HG02938 (cell line): ENCODE measurements at regions not wholly inside any gene's neighbourhood (a gene's known extent, or its start where the extent isn't known, plus 50 kb on each side); places are given as distances from the start of the nearest gene placed in this dataset.

Experiments
- ATAC-seq: cut with Tn5 transposase; IDR thresholded peaks from one replicate; pipeline ENCODE4 v1.9.1; 2021; ENCODE audit warnings: mild to moderate bottlenecking, moderate library complexity; ENCODE audit not compliant: unreplicated experiment

DNA sequence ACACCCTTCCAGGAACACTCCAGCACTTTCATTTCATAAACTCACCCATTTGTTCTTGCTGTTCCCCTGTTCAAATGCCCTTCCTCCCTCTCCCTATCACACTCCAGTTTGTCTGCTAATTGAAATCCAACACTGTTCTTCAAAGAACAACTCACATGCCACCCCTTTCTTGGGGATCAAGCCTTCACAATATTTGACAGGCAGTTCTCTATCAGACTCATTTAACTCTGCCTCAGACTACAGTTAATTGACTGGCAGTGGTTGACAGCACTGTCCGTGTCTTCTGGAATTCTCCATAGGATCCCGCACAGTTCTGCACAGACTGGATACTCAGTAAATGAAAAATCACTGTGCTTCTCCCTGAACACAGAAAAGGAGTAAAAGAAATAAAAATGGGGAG is 87.8 kb downstream of the PMP22 start:
- ATAC-seq = no peak

DNA sequence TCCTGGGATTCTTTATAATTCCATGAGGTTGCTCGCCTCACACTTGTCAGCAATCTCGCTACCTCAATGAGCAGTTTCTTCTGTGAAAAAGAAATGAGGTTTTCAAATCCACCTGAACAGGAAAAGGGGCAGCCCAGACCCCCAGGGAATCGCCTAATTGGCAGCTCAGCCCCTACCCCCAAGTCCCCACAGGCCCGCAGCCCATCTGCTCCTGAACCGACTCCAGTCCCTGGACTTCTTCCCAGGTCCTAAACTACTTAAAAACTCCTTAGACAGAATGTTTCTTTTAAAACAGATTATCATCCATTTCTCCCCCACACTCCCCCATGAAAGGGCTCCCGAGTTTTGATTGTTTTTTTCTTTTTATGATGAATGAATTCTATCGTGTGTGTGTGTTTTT is 89.8 kb downstream of the PMP22 start:
- ATAC-seq = no peak

- ATAC-seq = no peak
These were observed 93.7 kb downstream of the PMP22 start for GRCh38 chr17:15171167-15172047.

DNA sequence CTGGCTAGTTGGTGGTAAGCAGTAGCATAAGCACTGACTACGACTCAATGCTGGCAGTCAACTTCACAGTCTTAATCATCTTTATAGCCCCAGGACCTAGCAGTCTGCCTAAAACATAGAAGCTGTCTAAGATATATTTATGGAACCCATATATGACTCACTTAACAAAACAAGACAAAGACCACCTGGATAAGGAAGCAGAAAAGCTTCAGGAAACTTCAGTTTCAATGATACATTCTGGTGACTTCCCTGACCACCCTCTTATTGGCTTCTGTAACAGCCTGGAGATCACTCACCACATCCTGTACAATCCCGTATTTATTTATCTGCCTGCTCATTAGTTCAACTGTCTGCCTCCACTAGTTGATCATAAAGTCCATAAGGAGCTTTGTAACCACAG is 95.5 kb downstream of the PMP22 start:
- ATAC-seq = no peak

DNA sequence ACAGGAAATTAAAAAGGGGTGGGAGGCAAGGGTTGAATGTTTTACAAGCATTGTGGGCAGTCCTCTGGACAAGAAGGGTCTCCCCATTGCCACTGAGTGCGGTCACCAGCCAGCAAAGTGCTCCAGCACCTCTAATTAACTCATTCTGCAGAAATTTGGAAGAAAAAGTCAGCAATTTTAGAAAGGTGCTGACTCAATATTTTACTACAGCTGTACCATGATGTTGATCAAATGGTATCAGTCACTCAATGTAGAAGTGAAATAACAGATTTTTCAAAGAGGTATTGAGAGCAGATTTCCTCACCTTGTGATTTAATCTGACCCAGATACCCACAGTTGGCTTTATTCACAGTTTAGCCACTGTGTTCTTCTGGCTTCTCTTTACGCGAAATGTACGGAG is 96.7 kb downstream of the PMP22 start:
- ATAC-seq = no peak

GRCh38 chr17:15161395-15161794 is 103.7 kb downstream of the PMP22 start:
- ATAC-seq = no peak

GRCh38 chr17:15157051-15157450 is 108.1 kb downstream of the PMP22 start:
- no peak for ATAC-seq

DNA sequence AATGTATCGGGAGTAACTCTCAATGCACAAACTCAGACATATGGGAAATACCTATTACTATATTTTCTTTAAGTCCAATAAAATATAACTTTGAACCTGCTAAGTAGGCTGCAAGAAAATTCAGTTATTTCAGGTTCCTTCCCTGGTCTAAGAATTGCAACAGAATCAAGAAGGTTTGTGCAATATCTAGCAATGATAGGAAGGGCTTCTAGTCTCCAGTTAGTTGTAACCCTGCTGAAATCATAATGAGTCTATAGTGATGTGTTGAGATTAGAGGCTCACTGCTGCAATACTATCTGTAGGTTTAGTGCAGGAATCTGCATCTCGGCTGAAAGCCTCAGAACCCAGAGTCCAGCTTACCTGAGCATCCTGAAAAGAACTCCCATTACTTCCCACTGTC is 110.5 kb downstream of the PMP22 start:
- no peak for ATAC-seq

- ATAC-seq = no peak
These were observed 119.5 kb downstream of the PMP22 start for GRCh38 chr17:15145621-15146020.

GRCh38 chr17:15143524-15143923 is 121.6 kb downstream of the PMP22 start:
- no peak for ATAC-seq

DNA sequence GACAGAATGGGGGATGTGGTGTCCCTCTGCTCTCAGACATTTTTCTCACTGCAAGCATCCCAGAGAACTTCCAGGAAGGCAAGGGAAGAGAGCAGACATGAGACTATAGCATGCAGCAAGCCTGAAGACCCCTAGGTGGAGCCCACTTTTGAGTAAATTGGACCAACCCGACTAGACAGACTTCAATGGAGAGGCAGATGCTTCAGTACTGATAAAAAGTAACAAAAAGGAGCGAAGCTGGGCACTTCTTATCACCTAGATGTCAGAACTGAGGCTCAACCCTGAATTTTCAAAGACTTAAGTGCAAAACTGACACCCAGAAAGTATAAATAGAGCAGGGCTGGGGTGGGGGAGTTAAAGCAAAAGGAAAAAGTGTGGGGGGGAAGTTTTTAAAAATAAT is 130.8 kb downstream of the PMP22 start:
- ATAC-seq = no peak

- no peak for ATAC-seq
These were observed 131.3 kb downstream of the PMP22 start for GRCh38 chr17:15133826-15134225.

- no peak for ATAC-seq
These were observed 132.0 kb downstream of the PMP22 start for GRCh38 chr17:15133143-15133542.

- ATAC-seq = no peak
These were observed 134.7 kb downstream of the PMP22 start for GRCh38 chr17:15130426-15130825.

- no peak for ATAC-seq
These were observed 135.1 kb downstream of the PMP22 start for GRCh38 chr17:15129986-15130385.

DNA sequence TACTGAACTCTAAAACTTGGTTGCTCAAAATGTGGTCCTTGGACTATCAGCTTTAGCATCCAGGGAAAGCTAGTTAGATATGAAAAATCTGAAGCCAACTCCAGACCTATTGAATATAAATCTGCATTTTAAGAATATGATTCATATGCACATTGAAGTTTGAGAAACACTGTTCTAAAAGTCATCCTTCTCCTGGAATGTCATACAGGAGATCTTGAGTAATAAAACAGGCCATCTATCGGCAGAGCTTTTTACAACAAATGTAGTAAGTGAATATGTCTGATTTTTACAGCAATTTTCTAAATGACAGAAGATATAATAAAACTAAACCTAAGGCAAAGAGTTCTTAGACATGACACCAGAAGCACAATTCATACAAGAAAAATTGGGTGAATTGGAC is 140.4 kb downstream of the PMP22 start:
- no peak for ATAC-seq

DNA sequence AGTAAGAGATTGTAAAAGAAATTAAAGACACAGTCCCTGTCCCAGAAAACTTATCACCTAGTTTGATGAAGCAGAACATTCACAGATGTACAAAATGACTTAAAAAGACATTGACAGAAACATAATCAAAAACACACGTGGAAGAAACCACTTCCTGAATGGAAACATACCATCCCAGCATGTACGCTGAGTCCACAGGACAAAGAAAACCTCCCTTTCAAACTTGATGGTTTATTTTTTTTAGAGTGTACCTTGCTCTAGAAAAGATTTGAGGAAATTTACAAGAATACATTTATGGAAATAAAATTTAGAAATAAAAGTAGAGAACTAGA is 140.9 kb downstream of the PMP22 start:
- no peak for ATAC-seq

DNA sequence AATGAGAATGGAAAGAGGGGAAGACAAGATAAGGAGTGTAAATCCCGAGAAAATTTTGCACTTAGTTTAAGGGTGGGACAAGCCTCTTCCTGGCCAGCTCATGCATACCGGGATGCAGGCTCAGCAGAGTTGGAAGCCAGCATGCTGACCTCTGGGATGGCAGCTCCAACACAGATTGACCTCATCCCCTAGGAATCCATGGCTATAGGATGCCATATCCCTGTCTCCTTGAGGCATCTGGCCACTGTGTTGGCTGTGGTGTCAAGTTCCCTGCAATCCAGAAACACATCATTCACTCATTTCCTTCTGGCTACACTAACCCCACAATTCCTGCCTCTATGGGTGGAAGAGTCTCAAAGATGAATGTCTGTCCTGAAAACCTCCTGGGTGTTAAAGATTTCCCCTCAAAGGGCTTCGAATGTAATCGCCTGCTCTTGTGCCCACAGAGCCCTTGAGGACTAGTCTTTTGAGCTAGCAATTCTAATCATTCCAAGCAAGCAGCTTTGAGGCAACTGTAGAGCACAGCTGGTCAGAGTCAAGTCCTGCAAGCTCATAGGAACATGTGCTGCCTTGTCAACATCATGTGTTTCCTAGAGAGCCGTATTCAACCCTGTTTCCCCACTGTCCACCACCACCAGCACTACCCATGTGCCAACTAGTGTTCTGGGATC is 141.4 kb downstream of the PMP22 start:
- no peak for ATAC-seq

GRCh38 chr17:15122857-15123256 is 142.3 kb downstream of the PMP22 start:
- ATAC-seq = no peak

GRCh38 chr17:15121426-15121825 is 143.7 kb downstream of the PMP22 start:
- ATAC-seq = no peak

DNA sequence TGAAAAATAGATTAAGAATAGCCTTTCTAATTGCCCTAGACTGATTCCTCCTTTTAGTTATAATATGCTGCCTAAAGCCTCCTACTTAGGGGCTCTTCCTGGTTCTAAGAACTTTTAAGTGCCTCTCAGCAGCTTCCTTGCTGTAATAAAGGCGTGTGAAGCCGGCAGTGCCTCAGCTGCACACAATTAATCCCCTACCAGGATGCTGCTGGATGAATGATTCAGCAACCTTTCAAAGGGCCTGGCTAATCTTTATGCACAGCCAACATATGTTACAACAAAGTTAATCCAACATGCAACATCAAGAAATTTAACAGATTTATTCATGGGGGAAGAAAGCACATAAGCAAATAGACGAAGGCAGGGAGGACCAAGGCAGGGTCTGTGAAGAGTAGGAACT is 145.2 kb downstream of the PMP22 start:
- no peak for ATAC-seq

GRCh38 chr17:15117239-15117638 is 147.9 kb downstream of the PMP22 start:
- ATAC-seq = no peak
